ENCODE measurements at regions not wholly inside any gene's neighbourhood (a gene's known extent, or its start where the extent isn't known, plus 50 kb on each side); places are given as distances from the start of the nearest gene placed in this dataset.

DNA sequence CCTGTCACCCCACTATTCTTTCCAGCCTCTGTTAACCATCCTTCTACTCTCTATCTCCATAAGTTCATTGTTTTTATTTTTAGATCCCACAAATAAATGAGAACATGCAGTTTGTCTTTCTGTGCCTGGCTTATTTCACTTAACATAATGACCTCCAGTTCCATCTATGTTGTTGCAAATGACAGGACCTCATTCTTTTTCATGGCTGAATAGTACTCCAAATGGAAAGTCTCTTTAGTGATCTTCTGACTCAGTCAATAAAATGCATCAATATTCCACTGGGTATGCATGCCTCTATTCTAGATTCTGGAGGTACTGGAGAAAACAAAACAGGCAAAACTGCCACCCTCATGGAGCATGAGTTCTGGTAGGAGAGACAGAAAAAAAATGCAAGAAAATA lies 459.0 kb downstream of the XYLT1 start:
- Histone ChIP-seq H4K20me1 (ENCODE audit: insufficient read depth, low read length) (no peaks in the 10 kb centered on the region), H3K4me3 (ENCODE audit: insufficient read depth, low read length) (no peak overlapping the region), H3K27ac (ENCODE audit: low read depth, low read length) (no peak overlapping the region), H3K79me2 (ENCODE audit: insufficient read depth, low read length) (no peaks in the 10 kb centered on the region), H3K27me3 (ENCODE audit: insufficient read depth, low read length) (no peaks in the 10 kb centered on the region), H3K36me3 (ENCODE audit: insufficient read depth, low read length) (no peaks in the 10 kb centered on the region), H3K4me2 (ENCODE audit: insufficient read depth, low read length) (no peak overlapping the region), H2AFZ (ENCODE audit: low read length) (no peak overlapping the region), H3K9me3 (ENCODE audit: low read depth, low read length) (no peaks in the 10 kb centered on the region), H3K4me1 (ENCODE audit: insufficient read depth, low read length) (no peaks in the 10 kb centered on the region)
- DNase-seq (ENCODE audit: insufficient read length, low spot score, missing footprints), result no peak
- TF ChIP-seq, protein P1, sequence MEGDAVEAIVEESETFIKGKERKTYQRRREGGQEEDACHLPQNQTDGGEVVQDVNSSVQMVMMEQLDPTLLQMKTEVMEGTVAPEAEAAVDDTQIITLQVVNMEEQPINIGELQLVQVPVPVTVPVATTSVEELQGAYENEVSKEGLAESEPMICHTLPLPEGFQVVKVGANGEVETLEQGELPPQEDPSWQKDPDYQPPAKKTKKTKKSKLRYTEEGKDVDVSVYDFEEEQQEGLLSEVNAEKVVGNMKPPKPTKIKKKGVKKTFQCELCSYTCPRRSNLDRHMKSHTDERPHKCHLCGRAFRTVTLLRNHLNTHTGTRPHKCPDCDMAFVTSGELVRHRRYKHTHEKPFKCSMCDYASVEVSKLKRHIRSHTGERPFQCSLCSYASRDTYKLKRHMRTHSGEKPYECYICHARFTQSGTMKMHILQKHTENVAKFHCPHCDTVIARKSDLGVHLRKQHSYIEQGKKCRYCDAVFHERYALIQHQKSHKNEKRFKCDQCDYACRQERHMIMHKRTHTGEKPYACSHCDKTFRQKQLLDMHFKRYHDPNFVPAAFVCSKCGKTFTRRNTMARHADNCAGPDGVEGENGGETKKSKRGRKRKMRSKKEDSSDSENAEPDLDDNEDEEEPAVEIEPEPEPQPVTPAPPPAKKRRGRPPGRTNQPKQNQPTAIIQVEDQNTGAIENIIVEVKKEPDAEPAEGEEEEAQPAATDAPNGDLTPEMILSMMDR (IDR thresholded peaks at IDR 0.05; ENCODE audit: extremely low read depth, low read depth, low read length), result no peak

DNA sequence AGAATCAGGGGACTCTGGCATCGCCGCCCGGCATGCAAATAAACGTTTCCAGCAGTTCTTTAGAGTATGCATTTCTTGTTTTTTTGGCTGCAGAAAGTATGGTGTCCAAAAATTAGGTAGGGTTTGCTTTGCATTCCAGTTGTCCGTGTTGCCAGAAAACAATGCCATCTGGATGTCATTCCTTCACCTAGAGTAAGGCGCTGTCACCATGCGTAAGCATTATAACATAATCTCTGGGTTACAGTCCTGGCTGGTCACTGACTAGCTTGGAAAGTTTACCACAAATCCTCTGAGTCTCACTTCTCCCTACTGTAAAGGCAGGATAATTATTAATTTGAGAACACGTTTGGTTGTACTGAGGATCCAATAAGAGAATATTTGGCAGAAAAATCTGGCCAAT lies 457.7 kb downstream of the XYLT1 start:
- H3K9me3 ChIP-seq (ENCODE audit: low read depth, low read length), result no peaks in the 10 kb centered on the region
- H3K4me2 ChIP-seq (ENCODE audit: insufficient read depth, low read length), result no peak overlapping the region
- no peaks in the 10 kb centered on the region for H3K36me3 ChIP-seq (ENCODE audit: insufficient read depth, low read length)
- H3K79me2 ChIP-seq (ENCODE audit: insufficient read depth, low read length), result no peaks in the 10 kb centered on the region
- no peak overlapping the region for H3K27ac ChIP-seq (ENCODE audit: low read depth, low read length)
- no peak for DNase-seq (ENCODE audit: insufficient read length, low spot score, missing footprints)
- H2AFZ ChIP-seq (ENCODE audit: low read length), result no peak overlapping the region
- TF ChIP-seq, protein P1 (IDR thresholded peaks at IDR 0.05; ENCODE audit: extremely low read depth, low read depth, low read length), result no peak
- no peaks in the 10 kb centered on the region for H3K4me1 ChIP-seq (ENCODE audit: insufficient read depth, low read length)
- no peak overlapping the region for H3K4me3 ChIP-seq (ENCODE audit: insufficient read depth, low read length)
- no peaks in the 10 kb centered on the region for H3K27me3 ChIP-seq (ENCODE audit: insufficient read depth, low read length)
- H4K20me1 ChIP-seq (ENCODE audit: insufficient read depth, low read length), result no peaks in the 10 kb centered on the region

DNA sequence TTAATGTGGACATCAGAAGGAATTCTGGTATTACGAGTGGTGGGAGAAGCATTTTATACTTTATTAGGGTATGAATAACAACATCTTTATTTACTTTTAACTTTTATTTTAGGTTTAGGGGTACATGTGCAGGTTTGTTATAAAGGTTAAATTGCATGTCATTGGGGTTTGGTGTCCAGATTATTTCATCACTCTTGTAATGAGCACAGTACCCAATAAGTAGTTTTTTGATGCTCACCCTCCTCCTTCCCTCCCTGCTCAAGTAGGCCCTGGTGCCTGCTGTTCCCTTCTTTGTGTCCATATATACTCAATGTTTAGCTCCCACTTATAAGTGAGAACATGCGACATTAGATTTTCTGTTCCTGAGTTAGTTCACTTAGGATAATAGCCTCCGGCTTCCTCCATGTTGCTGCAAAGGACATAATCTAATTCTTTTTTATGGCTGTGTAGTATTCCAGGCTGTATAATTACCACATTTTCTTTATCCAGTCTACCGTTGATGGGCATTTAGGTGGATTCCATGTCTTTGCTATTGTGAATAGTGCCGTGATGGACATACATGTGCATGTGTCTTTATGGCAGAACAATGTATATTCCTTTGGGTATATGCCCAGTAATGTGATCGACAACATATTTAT lies 456.2 kb downstream of the XYLT1 start:
- H3K4me2 ChIP-seq (ENCODE audit: insufficient read depth, low read length), result no peak overlapping the region
- TF ChIP-seq, protein P1 (IDR thresholded peaks at IDR 0.05; ENCODE audit: extremely low read depth, low read depth, low read length), result no peak
- no peak overlapping the region for H3K27ac ChIP-seq (ENCODE audit: low read depth, low read length)
- H3K4me3 ChIP-seq (ENCODE audit: insufficient read depth, low read length), result no peak overlapping the region
- no peaks in the 10 kb centered on the region for H3K9me3 ChIP-seq (ENCODE audit: low read depth, low read length)
- no peaks in the 10 kb centered on the region for H3K4me1 ChIP-seq (ENCODE audit: insufficient read depth, low read length)
- no peak overlapping the region for H2AFZ ChIP-seq (ENCODE audit: low read length)
- no peaks in the 10 kb centered on the region for H3K79me2 ChIP-seq (ENCODE audit: insufficient read depth, low read length)
- no peak for DNase-seq (ENCODE audit: insufficient read length, low spot score, missing footprints)
- no peaks in the 10 kb centered on the region for H3K36me3 ChIP-seq (ENCODE audit: insufficient read depth, low read length)
- H4K20me1 ChIP-seq (ENCODE audit: insufficient read depth, low read length), result no peaks in the 10 kb centered on the region
- H3K27me3 ChIP-seq (ENCODE audit: insufficient read depth, low read length), result no peaks in the 10 kb centered on the region

DNA sequence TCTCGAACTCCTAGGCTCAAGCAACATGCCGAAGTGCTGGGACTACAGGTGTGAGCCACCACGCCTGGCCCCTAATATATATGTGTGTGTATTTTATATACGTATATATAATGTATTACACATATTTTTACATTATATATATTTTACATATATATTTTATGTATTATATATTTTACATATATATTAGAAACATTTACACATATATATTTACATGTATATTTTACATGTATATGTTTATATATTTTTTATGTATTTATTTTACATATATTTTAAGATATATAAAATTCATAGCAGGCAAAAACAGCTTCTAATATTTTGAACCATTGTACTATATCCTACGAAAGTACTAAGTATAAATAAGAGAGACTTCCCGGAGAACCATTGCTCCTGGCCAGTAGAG lies 455.1 kb downstream of the XYLT1 start:
- Histone ChIP-seq H3K36me3 (ENCODE audit: insufficient read depth, low read length) (no peaks in the 10 kb centered on the region), H4K20me1 (ENCODE audit: insufficient read depth, low read length) (no peaks in the 10 kb centered on the region), H3K9me3 (ENCODE audit: low read depth, low read length) (no peaks in the 10 kb centered on the region), H2AFZ (ENCODE audit: low read length) (no peak overlapping the region), H3K4me3 (ENCODE audit: insufficient read depth, low read length) (no peak overlapping the region), H3K27me3 (ENCODE audit: insufficient read depth, low read length) (no peaks in the 10 kb centered on the region), H3K4me2 (ENCODE audit: insufficient read depth, low read length) (no peak overlapping the region), H3K79me2 (ENCODE audit: insufficient read depth, low read length) (no peaks in the 10 kb centered on the region), H3K4me1 (ENCODE audit: insufficient read depth, low read length) (no peaks in the 10 kb centered on the region), H3K27ac (ENCODE audit: low read depth, low read length) (no peak overlapping the region)
- TF ChIP-seq, protein P1 (IDR thresholded peaks at IDR 0.05; ENCODE audit: extremely low read depth, low read depth, low read length), result no peak
- no peak for DNase-seq (ENCODE audit: insufficient read length, low spot score, missing footprints)

Measured in osteoblast (primary cell).